ENCODE measurements at regions not wholly inside any gene's neighbourhood (a gene's known extent, or its start where the extent isn't known, plus 50 kb on each side); places are given as distances from the start of the nearest gene placed in this dataset.
"Not testable (repeated sequence)": the region's sequence is repeated elsewhere in the genome, so short reads cannot be mapped to it uniquely, and the experiment has no call there.

DNA sequence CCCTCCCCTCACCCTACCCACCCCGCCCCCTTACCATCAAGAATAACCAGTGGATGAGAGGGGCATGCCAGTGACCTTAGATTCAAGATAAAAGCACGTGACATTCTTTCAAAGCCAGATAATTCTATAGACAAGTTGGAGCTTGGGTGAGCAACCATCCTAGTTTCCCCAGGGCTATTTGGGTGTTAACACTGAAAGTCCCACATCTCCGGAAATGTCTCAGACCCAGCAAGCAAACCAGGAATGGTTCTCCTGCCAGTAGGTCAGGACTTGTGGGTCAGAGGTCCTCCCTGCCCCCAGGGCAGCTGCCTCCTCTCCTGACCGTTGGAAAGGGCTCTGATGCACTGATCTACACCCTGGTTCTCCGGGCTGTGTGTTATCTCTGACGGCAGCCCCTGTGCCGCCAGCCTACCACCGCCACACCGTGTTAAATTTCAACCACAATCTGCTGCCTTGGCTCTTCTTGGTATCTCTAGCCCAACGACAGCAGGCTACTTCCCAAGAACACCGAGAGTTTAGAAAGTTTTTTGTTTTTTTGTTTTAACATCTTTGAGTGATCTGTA, 287.0 kb downstream of the BCL2L11 start:
- DNase-seq, result not testable (repeated sequence)

DNA sequence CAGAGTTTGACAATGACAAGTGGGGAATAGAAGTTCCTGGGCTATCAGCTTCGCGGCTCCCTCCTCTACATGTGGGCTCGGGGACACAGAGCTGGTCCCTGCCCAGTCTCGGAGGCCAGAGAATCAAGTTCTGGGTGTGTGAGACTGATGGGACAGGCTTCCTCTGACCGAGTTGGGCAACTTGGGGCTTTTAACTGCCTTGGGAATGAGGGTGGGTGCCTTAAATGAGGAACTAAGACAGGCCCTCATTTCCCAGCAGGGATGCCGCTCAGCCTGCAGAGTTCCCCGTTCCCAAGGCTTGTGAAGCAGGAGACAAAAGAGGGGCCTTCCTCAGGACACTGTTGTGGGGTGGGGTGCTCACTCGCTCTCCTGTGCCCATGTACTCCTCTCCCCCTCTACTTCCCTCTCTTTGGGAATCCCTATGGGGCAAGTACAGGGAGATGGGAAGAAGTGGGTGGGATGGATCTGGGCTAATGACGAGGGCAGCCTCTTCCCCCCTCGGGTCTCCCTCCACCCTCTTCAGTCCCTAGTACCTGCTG, 290.2 kb downstream of the BCL2L11 start:
- not testable (repeated sequence) for DNase-seq

GRCh38 chr2:111411867-111412681, 291.4 kb downstream of the BCL2L11 start:
- not testable (repeated sequence) for DNase-seq

GRCh38 chr2:111412841-111413650, 292.3 kb downstream of the BCL2L11 start:
- DNase-seq, result not testable (repeated sequence)

GRCh38 chr2:111413950-111414349, 293.2 kb downstream of the BCL2L11 start:
- not testable (repeated sequence) for DNase-seq

DNA sequence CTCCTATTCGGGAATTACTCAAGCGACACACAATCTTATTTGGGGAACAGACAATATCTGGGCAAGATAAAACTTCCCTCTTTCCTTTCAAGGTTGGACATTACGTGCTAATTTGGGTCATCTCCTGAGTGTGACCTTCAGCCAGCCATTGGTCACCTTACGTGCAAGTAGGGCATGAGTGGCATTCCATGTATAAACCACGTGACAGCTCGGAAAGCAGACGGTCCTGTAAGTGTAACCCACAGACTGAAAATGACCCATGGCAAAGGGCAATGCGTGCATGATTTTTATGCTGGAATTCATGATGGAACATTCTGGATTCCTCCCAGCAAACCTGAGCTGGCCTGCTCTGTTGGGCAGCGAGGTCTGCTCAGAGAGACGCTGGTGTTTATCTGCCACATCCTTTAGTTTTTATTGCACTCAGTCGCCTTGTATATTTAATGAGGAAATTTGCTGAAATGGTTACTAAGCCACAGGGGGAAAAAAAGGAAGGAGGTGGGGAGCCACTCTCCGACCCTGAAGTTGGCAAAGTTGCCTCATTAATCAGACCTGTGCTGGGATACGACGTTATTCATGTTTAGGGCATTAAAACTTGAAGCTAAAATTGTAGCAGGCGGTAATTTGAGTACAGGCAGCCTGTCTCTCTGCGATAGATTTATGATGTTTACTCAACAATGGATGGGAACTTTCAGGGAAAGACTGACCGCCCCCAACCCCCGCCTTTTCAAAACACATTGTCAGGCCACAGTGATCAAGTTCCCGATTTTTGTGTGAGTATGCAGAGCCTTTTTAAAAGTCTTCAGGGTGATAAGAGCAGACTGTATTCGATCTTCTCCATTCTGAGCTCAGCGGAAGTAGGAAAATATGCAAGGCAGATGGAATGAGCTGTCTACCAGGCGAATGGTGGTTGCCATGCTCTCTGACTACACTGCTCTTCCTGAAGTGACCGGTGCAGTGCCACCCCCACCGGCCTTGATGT, 295.3 kb downstream of the BCL2L11 start:
- DNase-seq, result not testable (repeated sequence)

DNA sequence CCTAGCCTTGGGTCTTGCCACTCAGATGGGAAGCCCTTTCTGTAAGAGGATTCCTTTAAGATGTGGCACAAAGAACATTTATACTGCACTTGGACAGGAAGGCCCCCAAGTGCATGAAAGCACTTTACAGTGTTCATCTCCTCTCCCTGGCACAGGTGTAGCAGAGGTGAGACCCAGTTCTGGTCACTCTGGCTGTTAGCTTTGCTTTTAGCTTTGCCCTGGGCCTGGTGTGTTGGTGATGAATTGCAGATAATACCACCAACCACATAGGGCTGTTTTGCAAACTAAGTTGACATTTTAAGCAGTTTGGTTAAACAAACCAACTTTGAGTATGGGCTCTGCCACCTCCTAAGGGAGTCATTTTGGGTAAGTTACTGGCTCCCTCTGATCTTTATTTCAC, 296.3 kb downstream of the BCL2L11 start:
- DNase-seq, result not testable (repeated sequence)

GRCh38 chr2:111418091-111418875, 297.6 kb downstream of the BCL2L11 start:
- DNase-seq, result not testable (repeated sequence)

GRCh38 chr2:111420074-111420473, 299.4 kb downstream of the BCL2L11 start:
- DNase-seq, result not testable (repeated sequence)

- DNase-seq, result not testable (repeated sequence)
Measured at GRCh38 chr2:111420835-111421234, 300.1 kb downstream of the BCL2L11 start.

DNA sequence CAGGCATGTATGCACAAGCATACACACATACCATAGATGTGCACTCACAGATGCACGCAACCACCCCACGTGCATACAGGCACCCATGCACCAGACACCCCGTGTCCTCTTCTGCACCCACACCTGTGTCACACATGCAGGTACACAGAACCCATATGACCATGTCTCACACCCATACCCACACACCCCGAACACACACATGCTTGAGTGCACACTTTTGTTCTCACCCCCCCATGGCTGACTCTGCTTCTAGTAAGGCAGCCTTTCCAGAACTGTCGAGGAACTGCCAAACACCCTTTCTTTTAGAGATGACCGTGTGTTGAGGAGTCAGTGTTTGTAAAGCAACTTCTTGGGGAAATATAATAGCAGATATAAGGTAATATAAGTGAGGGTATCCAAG, 301.2 kb downstream of the BCL2L11 start:
- not testable (repeated sequence) for DNase-seq

DNA sequence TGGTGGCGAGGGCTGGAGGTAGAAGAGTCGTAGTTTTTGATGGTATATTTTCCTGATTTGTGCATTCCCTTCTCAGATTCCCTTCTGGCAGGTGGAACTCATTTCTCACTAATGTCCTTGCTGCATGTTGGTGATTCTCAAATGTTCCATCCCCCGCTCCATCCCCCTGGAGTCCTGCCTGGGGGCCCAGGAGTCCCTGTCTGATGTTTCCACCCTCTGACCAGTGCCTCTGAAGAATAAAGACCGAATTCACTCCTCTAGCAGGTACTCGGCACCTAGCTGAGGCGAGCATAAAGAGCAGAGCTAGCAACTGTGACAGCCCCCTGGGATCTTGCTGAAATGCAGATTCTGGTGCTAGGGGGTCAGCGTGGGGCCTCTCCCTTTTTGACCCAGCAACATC, 301.8 kb downstream of the BCL2L11 start:
- not testable (repeated sequence) for DNase-seq

DNA sequence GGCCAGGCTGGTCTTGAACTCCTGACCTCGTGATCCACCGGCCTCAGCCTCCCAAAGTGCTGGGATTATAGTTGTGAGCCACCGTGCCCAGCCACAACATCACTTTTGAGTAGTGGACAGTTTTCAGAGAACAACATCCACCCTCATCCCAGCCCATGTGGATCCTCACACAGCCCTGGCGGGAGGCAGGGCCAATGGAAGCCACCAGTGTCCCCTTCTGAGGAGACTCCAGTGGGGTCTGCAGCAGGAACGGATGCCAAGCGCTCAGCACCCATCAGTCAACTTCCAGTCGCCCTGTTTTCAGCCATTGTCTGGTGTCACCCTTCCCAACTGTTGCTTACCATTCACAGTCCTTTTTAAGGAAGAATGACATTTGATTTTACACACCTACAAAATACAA, 302.5 kb downstream of the BCL2L11 start:
- not testable (repeated sequence) for DNase-seq

GRCh38 chr2:111424176-111424575, 303.5 kb downstream of the BCL2L11 start:
- DNase-seq, result not testable (repeated sequence)

GRCh38 chr2:111424851-111425309, 304.2 kb downstream of the BCL2L11 start:
- peak; percentile 73 for DNase-seq

DNA sequence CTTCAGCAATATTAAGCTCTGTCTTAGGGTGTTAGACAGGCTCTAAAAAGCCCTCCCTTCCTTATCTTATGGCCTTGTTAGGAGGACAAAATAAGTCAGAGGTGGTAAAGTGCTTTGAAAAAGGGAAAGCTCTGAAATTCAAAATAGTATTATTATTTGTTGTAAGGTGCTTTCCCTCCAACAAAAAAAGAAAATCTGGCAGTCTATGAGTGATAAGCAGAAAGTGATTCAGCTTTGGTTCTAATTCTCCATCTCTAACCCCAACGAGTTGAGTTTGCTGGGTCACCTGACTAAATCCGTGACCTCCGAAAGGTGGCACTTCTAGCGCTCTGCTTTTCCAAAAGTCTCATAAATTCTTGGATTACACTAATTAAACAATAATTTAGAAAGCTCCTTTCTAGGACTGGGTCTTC, 305.1 kb downstream of the BCL2L11 start:
- peak; percentile 53 for DNase-seq

DNA sequence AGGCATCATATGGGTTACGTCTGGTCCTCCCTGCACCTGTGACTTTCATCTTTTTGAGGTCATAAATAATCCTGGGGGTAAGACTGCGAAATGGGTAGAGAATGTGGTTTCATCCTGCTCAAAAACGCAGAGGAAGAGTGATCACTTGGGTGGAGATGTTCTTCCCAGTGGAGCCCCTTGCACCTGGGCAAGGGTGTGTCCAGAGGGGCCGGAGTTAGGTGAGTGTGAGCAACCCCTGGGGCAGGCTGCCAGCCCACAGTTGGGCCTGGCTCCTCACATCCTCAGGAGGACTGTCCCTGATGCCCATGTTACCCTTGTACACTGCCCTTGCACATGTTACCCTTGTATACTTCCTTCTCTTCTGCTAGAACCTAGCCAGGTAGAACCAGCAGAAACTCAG, 306.6 kb downstream of the BCL2L11 start:
- not testable (repeated sequence) for DNase-seq

DNA sequence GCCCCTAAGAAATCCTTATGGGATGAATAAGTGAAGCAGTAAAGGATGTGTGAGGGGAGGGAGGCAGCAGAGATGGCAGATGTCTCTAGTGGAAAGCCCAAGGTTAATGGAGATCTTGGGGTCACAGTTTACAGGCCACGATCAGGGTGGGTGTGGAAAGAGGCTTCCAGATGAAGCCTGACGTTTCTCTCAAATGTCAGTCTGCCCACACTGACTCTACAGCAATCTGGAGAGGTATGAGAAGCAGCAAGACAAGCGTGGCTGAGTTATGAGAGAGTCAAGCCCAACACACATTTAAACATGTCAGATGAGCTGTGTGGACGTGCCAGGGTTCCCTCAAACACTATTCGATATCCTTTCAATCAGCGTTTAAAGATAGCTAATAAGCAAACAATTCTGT, 308.2 kb downstream of the BCL2L11 start:
- DNase-seq, result not testable (repeated sequence)

DNA sequence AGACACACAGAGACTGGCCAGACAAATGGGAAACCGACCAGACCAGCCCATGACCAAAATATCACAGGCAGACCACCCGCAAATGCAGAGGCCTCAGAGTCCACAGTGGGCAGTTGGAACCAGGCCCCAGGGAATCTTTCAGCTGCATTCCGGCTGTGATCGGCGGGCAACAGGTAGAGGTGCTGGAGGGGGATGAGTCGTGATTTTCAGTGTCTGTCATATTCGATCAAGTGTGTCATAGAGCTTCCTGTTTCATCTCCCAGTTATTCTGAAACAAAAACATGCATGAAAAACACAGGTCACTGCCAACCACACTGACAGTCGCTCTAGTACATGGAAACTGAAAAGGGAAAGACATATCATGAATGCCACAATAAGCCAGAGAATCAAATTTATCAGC, 308.6 kb downstream of the BCL2L11 start:
- not testable (repeated sequence) for DNase-seq

- not testable (repeated sequence) for DNase-seq
Measured at GRCh38 chr2:111430817-111431661, 310.3 kb downstream of the BCL2L11 start.

All from activated CD4-positive, alpha-beta T cell treated with anti-CD3 and anti-CD28 coated beads for 48 hours (primary cell).